ENCODE measurements at regions not wholly inside any gene's neighbourhood (a gene's known extent, or its start where the extent isn't known, plus 50 kb on each side); places are given as distances from the start of the nearest gene placed in this dataset.

- Histone ChIP-seq H3K9me3 (ENCODE audit: insufficient read depth, low read length) (no peaks in the 10 kb centered on the region), H3K27me3 (ENCODE audit: low read depth, low read length) (no peaks in the 10 kb centered on the region), H3K4me1 (ENCODE audit: low read length) (peaks cover 5% of the 10 kb centered on the region), H3K79me2 (ENCODE audit: low read length) (no peaks in the 10 kb centered on the region), H3K4me2 (ENCODE audit: low read length) (no peak overlapping the region), H2AFZ (ENCODE audit: low read depth, low read length) (no peak overlapping the region), H3K9ac (ENCODE audit: low read length) (no peak overlapping the region), H3K27ac (ENCODE audit: low read length) (no peak overlapping the region), H3K36me3 (replicated peaks; ENCODE audit: low read depth, low read length) (no peaks in the 10 kb centered on the region), H4K20me1 (ENCODE audit: insufficient read depth, low read length) (no peaks in the 10 kb centered on the region), H3K4me3 (ENCODE audit: low read length) (no peak overlapping the region)
- TF ChIP-seq EZH2phosphoT487 (IDR thresholded peaks at IDR 0.05; ENCODE audit: low read depth): no peak
- no peak for TF ChIP-seq CTCF (IDR thresholded peaks at IDR 0.05; ENCODE audit: low read depth, low read length)
Observed at GRCh38 chrX:13239272-13239671, 80.6 kb downstream of the ATXN3L start.

GRCh38 chrX:13235930-13236329 lies 83.9 kb downstream of the ATXN3L start:
- H3K27ac ChIP-seq (ENCODE audit: low read length): no peak overlapping the region
- no peaks in the 10 kb centered on the region for H3K36me3 ChIP-seq (replicated peaks; ENCODE audit: low read depth, low read length)
- peaks cover 5% of the 10 kb centered on the region for H3K4me1 ChIP-seq (ENCODE audit: low read length)
- TF ChIP-seq EZH2phosphoT487 (IDR thresholded peaks at IDR 0.05; ENCODE audit: low read depth) (no peak), CTCF (IDR thresholded peaks at IDR 0.05; ENCODE audit: low read depth, low read length) (no peak)
- no peak overlapping the region for H2AFZ ChIP-seq (ENCODE audit: low read depth, low read length)
- no peaks in the 10 kb centered on the region for H4K20me1 ChIP-seq (ENCODE audit: insufficient read depth, low read length)
- H3K79me2 ChIP-seq (ENCODE audit: low read length): no peaks in the 10 kb centered on the region
- no peak overlapping the region for H3K4me2 ChIP-seq (ENCODE audit: low read length)
- no peaks in the 10 kb centered on the region for H3K27me3 ChIP-seq (ENCODE audit: low read depth, low read length)
- H3K4me3 ChIP-seq (ENCODE audit: low read length): no peak overlapping the region
- no peak overlapping the region for H3K9ac ChIP-seq (ENCODE audit: low read length)
- H3K9me3 ChIP-seq (ENCODE audit: insufficient read depth, low read length): no peaks in the 10 kb centered on the region

DNA sequence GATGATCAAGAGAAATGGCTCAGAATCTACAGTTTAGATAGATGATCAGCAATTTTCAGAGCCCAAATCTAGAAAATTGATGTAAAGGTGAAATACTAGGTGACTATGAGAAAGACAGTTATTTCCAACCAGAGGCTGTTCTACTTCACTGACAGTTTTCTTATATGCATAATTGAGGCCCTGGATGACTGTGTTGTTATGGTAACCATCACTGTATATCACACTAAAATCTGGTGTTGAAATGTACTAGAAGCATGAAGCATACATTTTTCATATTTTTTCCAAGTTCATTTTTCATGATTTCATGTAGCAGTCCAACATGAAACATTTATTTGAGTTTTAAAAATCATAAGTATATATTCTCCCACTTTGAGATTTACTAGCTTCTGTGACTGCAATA lies 87.4 kb downstream of the ATXN3L start:
- no peak overlapping the region for H3K9ac ChIP-seq (ENCODE audit: low read length)
- no peaks in the 10 kb centered on the region for H3K27me3 ChIP-seq (ENCODE audit: low read depth, low read length)
- no peak overlapping the region for H2AFZ ChIP-seq (ENCODE audit: low read depth, low read length)
- no peak overlapping the region for H3K4me2 ChIP-seq (ENCODE audit: low read length)
- H3K4me3 ChIP-seq (ENCODE audit: low read length): no peak overlapping the region
- peaks cover 5% of the 10 kb centered on the region for H3K4me1 ChIP-seq (ENCODE audit: low read length)
- no peak overlapping the region for H3K27ac ChIP-seq (ENCODE audit: low read length)
- no peaks in the 10 kb centered on the region for H3K36me3 ChIP-seq (replicated peaks; ENCODE audit: low read depth, low read length)
- no peaks in the 10 kb centered on the region for H3K79me2 ChIP-seq (ENCODE audit: low read length)
- no peaks in the 10 kb centered on the region for H4K20me1 ChIP-seq (ENCODE audit: insufficient read depth, low read length)
- no peaks in the 10 kb centered on the region for H3K9me3 ChIP-seq (ENCODE audit: insufficient read depth, low read length)
- TF ChIP-seq EZH2phosphoT487 (IDR thresholded peaks at IDR 0.05; ENCODE audit: low read depth) (no peak), CTCF (IDR thresholded peaks at IDR 0.05; ENCODE audit: low read depth, low read length) (no peak)

DNA sequence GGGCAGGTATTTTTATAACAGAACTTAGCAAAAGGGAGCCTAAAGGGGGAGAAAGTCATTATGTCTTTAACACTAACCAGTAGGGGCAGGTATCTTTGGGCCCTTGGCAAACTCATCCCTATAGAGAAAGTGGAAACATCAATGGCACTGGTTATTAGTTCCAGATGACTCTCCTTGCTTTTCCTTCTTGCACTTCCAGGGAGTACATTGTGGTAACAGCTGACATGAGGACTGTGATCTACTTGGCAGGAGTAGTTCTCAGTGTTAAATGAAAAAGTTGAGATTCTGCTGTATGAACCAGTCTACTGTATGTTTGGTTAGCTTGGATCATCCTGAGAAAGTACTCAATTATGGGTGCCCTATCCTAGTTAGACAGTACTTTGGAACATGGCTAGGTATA lies 93.6 kb downstream of the ATXN3L start:
- H3K27me3 ChIP-seq (ENCODE audit: low read depth, low read length): no peaks in the 10 kb centered on the region
- H2AFZ ChIP-seq (ENCODE audit: low read depth, low read length): no peak overlapping the region
- no peak overlapping the region for H3K9ac ChIP-seq (ENCODE audit: low read length)
- no peaks in the 10 kb centered on the region for H3K79me2 ChIP-seq (ENCODE audit: low read length)
- H3K4me2 ChIP-seq (ENCODE audit: low read length): no peak overlapping the region
- H3K4me3 ChIP-seq (ENCODE audit: low read length): no peak overlapping the region
- no peak overlapping the region for H3K27ac ChIP-seq (ENCODE audit: low read length)
- peaks cover 2% of the 10 kb centered on the region for H3K4me1 ChIP-seq (ENCODE audit: low read length)
- H4K20me1 ChIP-seq (ENCODE audit: insufficient read depth, low read length): no peaks in the 10 kb centered on the region
- no peaks in the 10 kb centered on the region for H3K9me3 ChIP-seq (ENCODE audit: insufficient read depth, low read length)
- H3K36me3 ChIP-seq (replicated peaks; ENCODE audit: low read depth, low read length): no peaks in the 10 kb centered on the region
- no peak for TF ChIP-seq EZH2phosphoT487 (IDR thresholded peaks at IDR 0.05; ENCODE audit: low read depth)
- TF ChIP-seq CTCF (IDR thresholded peaks at IDR 0.05; ENCODE audit: low read depth, low read length): no peak
